Kidney (tissue), 13 donors: ENCODE measurements at regions not wholly inside any gene's neighbourhood (a gene's known extent, or its start where the extent isn't known, plus 50 kb on each side); places are given as distances from the start of the nearest gene placed in this dataset.
A peak's percentile ranks its signal among the peaks of the same experiment; 100 is the strongest.

Experiments
- DNase-seq, 5 donors: peaks; one replicate each; pipeline ENCODE4 v3.0.0-alpha.2; 2013 to 2020
- FAIRE-seq: peaks from 2 replicates; lab custom pipeline; 2012; peaks lifted over from hg19 to GRCh38; lab: Jason Lieb, UNC
- H3K27ac ChIP-seq, 2 donors: one replicate each; pipeline ENCODE4 v1.7.0; 2013; ENCODE audit warnings: low read depth in 2 of 2, low read length in 2 of 2, inconsistent platforms in 1 of 2
- H3K27me3 ChIP-seq: one replicate; pipeline ENCODE4 v1.7.1; 2013; ENCODE audit warnings: low read length, inconsistent platforms; ENCODE audit not compliant: control insufficient read depth, insufficient read depth
- H3K36me3 ChIP-seq, 3 donors: one replicate each; pipeline versions ENCODE4 v1.7.0 to v1.7.1; 2013; ENCODE audit warnings: low read length in 3 of 3, control low read depth in 1 of 3, inconsistent platforms in 1 of 3; ENCODE audit not compliant: insufficient read depth in 3 of 3, control insufficient read depth in 2 of 3
- H3K4me1 ChIP-seq, 3 donors: one replicate each; pipeline versions ENCODE4 v1.7.0 to v1.7.1; 2013; ENCODE audit warnings: low read length in 3 of 3, inconsistent platforms in 1 of 3, low read depth in 1 of 3; ENCODE audit not compliant: control insufficient read depth in 2 of 3, insufficient read depth in 2 of 3
- H3K4me3 ChIP-seq, 3 donors: one replicate each; pipeline versions ENCODE4 v1.7.0 to v1.8.1; 2013; ENCODE audit warnings: low read length in 3 of 3, control low read depth in 1 of 3, inconsistent platforms in 1 of 3
- H3K9ac ChIP-seq, 3 donors: one replicate each; pipeline versions ENCODE4 v1.7.0 to v1.7.1; 2013; ENCODE audit warnings: low read length in 3 of 3, control low read depth in 1 of 3, inconsistent platforms in 1 of 3
- H3K9me3 ChIP-seq, 3 donors: one replicate each; pipeline versions ENCODE4 v1.7.0 to v1.7.1; 2013; ENCODE audit warnings: low read length in 3 of 3, control low read depth in 1 of 3, inconsistent platforms in 1 of 3; ENCODE audit not compliant: control insufficient read depth in 2 of 3, insufficient read depth in 1 of 3
- CTCF ChIP-seq: IDR thresholded peaks from 3 replicates; pipeline ENCODE4 v1.5.1; 2012; ENCODE audit warnings: mild to moderate bottlenecking, moderate library complexity, borderline replicate concordance; ENCODE audit not compliant: insufficient read depth; ENCODE audit errors: extremely low read depth
- intact Hi-C: fragments of 100-400 bp; cut with DNase I; formaldehyde crosslinking; loops from one replicate; pipeline ENCODE4 v1.11.1; 2022
- donor health status: control.
- donor health status: control.
- donor health status: control.
- donor health status: control.
- donor health status: control.
- donor health status: DM: yes; HTN: yes; CAD: no.
- donor health status: Normal renal cell carcinoma (clear cell type).

GRCh38 chr4:3368841-3369760, 72.7 kb upstream of the HGFAC start:
- FAIRE-seq (no peak), DNase-seq (no peak)
- intact Hi-C loops = no loop called here
- no peaks in the 10 kb centered on the region for H3K36me3 ChIP-seq
- no peak overlapping the region for H3K27ac ChIP-seq
- no peak for TF ChIP-seq CTCF
- no peaks in the 10 kb centered on the region for H3K9me3 ChIP-seq
- H3K4me1 ChIP-seq = peaks cover 0 to 20% (median 2%) of the 10 kb centered on the region in 3 donors
- no peaks in the 10 kb centered on the region for H3K27me3 ChIP-seq
- peak overlapping the region in 1 of 3 donors; percentile 1 for H3K4me3 ChIP-seq
- no peak overlapping the region for H3K9ac ChIP-seq

- no peaks in the 10 kb centered on the region for H3K9me3 ChIP-seq
- H3K27me3 ChIP-seq = no peaks in the 10 kb centered on the region
- H3K27ac ChIP-seq = no peak overlapping the region
- DNase-seq = peak in 2 of 5 donors; percentile 75 to 85
- no peaks in the 10 kb centered on the region for H3K36me3 ChIP-seq
- FAIRE-seq = no peak
- H3K4me1 ChIP-seq = peaks cover 0 to 20% (median 2%) of the 10 kb centered on the region in 3 donors
- intact Hi-C loops = no loop called here
- no peak for TF ChIP-seq CTCF
- no peak overlapping the region for H3K9ac ChIP-seq
- peak overlapping the region in 1 of 3 donors; percentile 1 for H3K4me3 ChIP-seq
Measured at GRCh38 chr4:3369781-3370674, 71.7 kb upstream of the HGFAC start.

DNA sequence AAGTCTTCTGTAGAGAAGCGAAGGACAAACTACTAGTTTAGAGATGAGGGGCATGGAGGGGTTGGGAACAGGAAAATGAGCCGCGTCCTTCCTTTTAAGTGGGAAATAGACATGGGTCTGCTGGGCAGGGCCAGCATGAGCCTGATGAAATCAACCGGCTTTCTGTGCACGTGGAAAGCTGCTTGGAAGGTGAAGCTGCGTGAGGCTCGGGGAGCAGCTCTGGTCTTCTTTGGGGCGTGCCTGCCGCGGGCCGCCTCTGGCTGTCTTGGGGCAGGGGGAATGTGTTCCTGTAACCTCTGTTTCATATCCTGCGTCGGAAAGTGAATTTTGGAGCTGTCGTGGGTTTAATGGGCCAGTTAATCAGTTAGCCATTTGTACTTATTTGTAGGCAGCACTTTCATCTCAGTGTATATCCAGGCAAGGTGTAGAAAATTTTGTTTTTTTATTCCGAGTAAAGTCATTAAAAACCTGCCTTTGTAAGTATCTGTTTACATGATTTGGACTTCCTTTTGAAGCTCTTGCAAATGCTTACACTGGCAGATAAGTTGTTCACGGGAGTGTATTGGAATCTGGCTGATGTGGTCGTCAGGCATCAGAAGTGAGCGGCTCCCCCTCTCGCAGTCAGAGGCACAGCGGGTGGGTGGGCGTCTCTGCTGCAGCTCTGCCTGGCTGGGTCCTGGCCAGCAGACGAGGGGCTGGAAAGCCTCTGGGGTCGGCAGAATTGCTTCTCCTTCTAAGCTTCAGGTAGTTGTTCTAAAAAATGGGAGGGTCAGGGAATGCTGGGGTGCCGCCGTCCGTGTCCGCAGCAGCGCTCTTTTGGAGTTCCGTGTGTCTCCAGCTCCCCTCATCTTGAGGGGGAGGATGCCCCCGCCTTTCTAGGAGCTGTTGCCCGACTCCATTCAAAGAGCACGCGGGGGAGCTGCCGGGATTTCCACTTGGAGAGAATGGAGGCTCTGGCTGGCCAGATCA, 70.5 kb upstream of the HGFAC start:
- Histone ChIP-seq H3K9me3 (no peaks in the 10 kb centered on the region), H3K4me3 (peak overlapping the region in 1 of 3 donors; percentile 37), H3K27ac (no peak overlapping the region), H3K9ac (no peak overlapping the region), H3K27me3 (no peaks in the 10 kb centered on the region), H3K36me3 (no peaks in the 10 kb centered on the region), H3K4me1 (peaks cover 0 to 20% (median 2%) of the 10 kb centered on the region in 3 donors)
- no peak for FAIRE-seq
- peak in 4 of 5 donors; percentile 70 to 87 (median 79) for DNase-seq
- no peak for TF ChIP-seq CTCF
- intact Hi-C loops = no loop called here
